IMR-90 (cell line): ENCODE measurements at regions not wholly inside any gene's neighbourhood (a gene's known extent, or its start where the extent isn't known, plus 50 kb on each side); places are given as distances from the start of the nearest gene placed in this dataset.

Experiments
- BHLHE40 ChIP-seq: fragments of 150-350 bp; IDR thresholded peaks from 2 replicates; pipeline ENCODE4 v1.6.1; 2016; ENCODE audit warnings: mild to moderate bottlenecking, low read depth, low read length
- CEBPB ChIP-seq: IDR thresholded peaks from 2 replicates; pipeline ENCODE4 v1.6.1; 2012; ENCODE audit warnings: low read depth, low read length, improper control_type of control experiment
- FOS ChIP-seq: fragments of 150-350 bp; IDR thresholded peaks from 2 replicates; pipeline ENCODE4 v1.6.1; 2016; ENCODE audit warnings: low read depth, low read length
- MXI1 ChIP-seq: IDR thresholded peaks from 2 replicates; pipeline ENCODE4 v1.6.1; 2012; ENCODE audit warnings: low read depth, mild to moderate bottlenecking, low read length, moderate library complexity, borderline replicate concordance
- POLR2A ChIP-seq: IDR thresholded peaks from 2 replicates; pipeline ENCODE4 v1.6.1; 2012; ENCODE audit warnings: mild to moderate bottlenecking, low read depth, low read length
- RAD21 ChIP-seq: IDR thresholded peaks from 2 replicates; pipeline ENCODE4 v1.6.1; 2012; ENCODE audit warnings: low read length, improper control_type of control experiment
- RCOR1 ChIP-seq: IDR thresholded peaks from 2 replicates; pipeline ENCODE4 v1.6.1; 2012; ENCODE audit warnings: mild to moderate bottlenecking, low read length, improper control_type of control experiment; ENCODE audit not compliant: insufficient replicate concordance
- RFX5 ChIP-seq: IDR thresholded peaks from 2 replicates; pipeline ENCODE4 v1.8.0; 2012; ENCODE audit warnings: low read depth, mild to moderate bottlenecking, low read length, moderate library complexity
- SMC3 ChIP-seq: fragments of 150-350 bp; IDR thresholded peaks from 2 replicates; pipeline ENCODE4 v1.6.1; 2016; ENCODE audit warnings: low read depth, mild to moderate bottlenecking, antibody characterized with exemption, low read length, moderate library complexity
- USF2 ChIP-seq: fragments of 150-350 bp; IDR thresholded peaks from 2 replicates; pipeline ENCODE4 v1.6.1; 2017; ENCODE audit warnings: mild to moderate bottlenecking, antibody characterized with exemption, low read length, low read depth
- TF ChIP-seq, protein P1 (sequence below): conservative IDR thresholded peaks from 2 replicates; pipeline ENCODE4 v1.5.1; 2012; ENCODE audit warnings: mild to moderate bottlenecking, low read depth, low read length, improper control_type of control experiment
- TF ChIP-seq, protein P2 (sequence below): fragments of 150-350 bp; IDR thresholded peaks from 2 replicates; pipeline ENCODE4 v1.6.1; 2016; ENCODE audit warnings: low read depth, mild to moderate bottlenecking, low read length, moderate library complexity, borderline replicate concordance

DNA sequence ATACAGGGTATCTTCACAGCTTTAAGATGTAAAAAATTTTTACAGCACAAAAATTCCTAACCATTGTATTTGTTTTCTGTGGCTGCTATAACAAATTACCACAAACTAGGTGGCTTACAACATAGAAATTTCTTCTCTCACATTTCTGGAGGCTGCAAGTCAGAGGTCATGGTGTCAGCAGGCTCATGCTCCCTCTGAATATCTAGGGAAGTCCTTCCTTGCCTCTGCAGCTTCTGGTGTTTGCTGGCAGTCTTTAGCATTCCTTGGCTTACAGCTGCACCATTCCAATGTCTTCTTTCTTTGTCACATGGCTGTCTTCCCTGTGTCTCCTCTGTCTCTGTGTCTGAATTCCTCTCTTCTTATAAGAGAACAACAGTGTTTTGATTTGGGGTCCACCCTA, 310.2 kb upstream of the SUCLG2 start:
- TF ChIP-seq, protein P1, sequence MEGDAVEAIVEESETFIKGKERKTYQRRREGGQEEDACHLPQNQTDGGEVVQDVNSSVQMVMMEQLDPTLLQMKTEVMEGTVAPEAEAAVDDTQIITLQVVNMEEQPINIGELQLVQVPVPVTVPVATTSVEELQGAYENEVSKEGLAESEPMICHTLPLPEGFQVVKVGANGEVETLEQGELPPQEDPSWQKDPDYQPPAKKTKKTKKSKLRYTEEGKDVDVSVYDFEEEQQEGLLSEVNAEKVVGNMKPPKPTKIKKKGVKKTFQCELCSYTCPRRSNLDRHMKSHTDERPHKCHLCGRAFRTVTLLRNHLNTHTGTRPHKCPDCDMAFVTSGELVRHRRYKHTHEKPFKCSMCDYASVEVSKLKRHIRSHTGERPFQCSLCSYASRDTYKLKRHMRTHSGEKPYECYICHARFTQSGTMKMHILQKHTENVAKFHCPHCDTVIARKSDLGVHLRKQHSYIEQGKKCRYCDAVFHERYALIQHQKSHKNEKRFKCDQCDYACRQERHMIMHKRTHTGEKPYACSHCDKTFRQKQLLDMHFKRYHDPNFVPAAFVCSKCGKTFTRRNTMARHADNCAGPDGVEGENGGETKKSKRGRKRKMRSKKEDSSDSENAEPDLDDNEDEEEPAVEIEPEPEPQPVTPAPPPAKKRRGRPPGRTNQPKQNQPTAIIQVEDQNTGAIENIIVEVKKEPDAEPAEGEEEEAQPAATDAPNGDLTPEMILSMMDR, result no peak
- TF ChIP-seq POLR2A, result no peak
- no peak for TF ChIP-seq SMC3
- no peak for TF ChIP-seq USF2
- no peak for TF ChIP-seq MXI1
- TF ChIP-seq RFX5, result no peak
- TF ChIP-seq RAD21, result no peak
- no peak for TF ChIP-seq CEBPB
- TF ChIP-seq, protein P2, sequence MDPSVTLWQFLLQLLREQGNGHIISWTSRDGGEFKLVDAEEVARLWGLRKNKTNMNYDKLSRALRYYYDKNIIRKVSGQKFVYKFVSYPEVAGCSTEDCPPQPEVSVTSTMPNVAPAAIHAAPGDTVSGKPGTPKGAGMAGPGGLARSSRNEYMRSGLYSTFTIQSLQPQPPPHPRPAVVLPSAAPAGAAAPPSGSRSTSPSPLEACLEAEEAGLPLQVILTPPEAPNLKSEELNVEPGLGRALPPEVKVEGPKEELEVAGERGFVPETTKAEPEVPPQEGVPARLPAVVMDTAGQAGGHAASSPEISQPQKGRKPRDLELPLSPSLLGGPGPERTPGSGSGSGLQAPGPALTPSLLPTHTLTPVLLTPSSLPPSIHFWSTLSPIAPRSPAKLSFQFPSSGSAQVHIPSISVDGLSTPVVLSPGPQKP, result no peak
- TF ChIP-seq FOS, result no peak
- TF ChIP-seq RCOR1, result no peak
- TF ChIP-seq BHLHE40, result no peak
